SK-N-SH treated with all-trans-retinoic acid at 6 μM for 48 hours (cell line): ENCODE measurements at regions not wholly inside any gene's neighbourhood (a gene's known extent, or its start where the extent isn't known, plus 50 kb on each side); places are given as distances from the start of the nearest gene placed in this dataset.

Experiments
- ATAC-seq: fragments of 200-7000 bp; cut with Tn5 transposase; 3 replicates; pipeline ENCODE4 v1.9.1; 2020; ENCODE audit warnings: mild to moderate bottlenecking, moderate library complexity
- ARNTL ChIP-seq: fragments of 450-650 bp; formaldehyde crosslinking; IDR thresholded peaks from 2 replicates; pipeline ENCODE4 v1.5.0; 2020; ENCODE audit warnings: low read depth, mild to moderate bottlenecking, moderate library complexity, borderline replicate concordance
- BACH2 ChIP-seq: fragments of 250-450 bp; sonication (Bioruptor Pico); IDR thresholded peaks from 2 replicates; pipeline ENCODE4 v1.9.0; 2021; ENCODE audit warnings: mild to moderate bottlenecking, borderline replicate concordance
- CSDC2 ChIP-seq: fragments of 250-450 bp; sonication (Bioruptor Pico); IDR thresholded peaks from 2 replicates; pipeline ENCODE4 v1.5.0; 2020; ENCODE audit warnings: mild to moderate bottlenecking, moderate library complexity
- CSRNP3 ChIP-seq: fragments of 250-450 bp; sonication (Bioruptor Pico); IDR thresholded peaks from 2 replicates; pipeline ENCODE4 v1.5.1; 2021; ENCODE audit warnings: mild to moderate bottlenecking, moderate library complexity
- ESRRG ChIP-seq: fragments of 250-450 bp; sonication (Bioruptor Pico); IDR thresholded peaks from 2 replicates; pipeline ENCODE4 v1.6.1; 2021; ENCODE audit warnings: mild to moderate bottlenecking
- ISL1 ChIP-seq: fragments of 250-450 bp; sonication (Bioruptor Pico); IDR thresholded peaks from 2 replicates; pipeline ENCODE4 v2.1.2; 2022; ENCODE audit warnings: mild to moderate bottlenecking, moderate library complexity
- OSR1 ChIP-seq: fragments of 250-450 bp; sonication (Bioruptor Pico); IDR thresholded peaks from 2 replicates; pipeline ENCODE4 v1.8.0; 2022; ENCODE audit warnings: moderate library complexity, mild to moderate bottlenecking, inconsistent platforms
- PATZ1 ChIP-seq: fragments of 250-450 bp; sonication (Bioruptor Pico); IDR thresholded peaks from 2 replicates; pipeline ENCODE4 v1.8.0; 2020; ENCODE audit warnings: mild to moderate bottlenecking, moderate library complexity, borderline replicate concordance
- POU6F1 ChIP-seq: fragments of 250-450 bp; sonication (Bioruptor Pico); IDR thresholded peaks from 2 replicates; pipeline ENCODE4 v1.8.0; 2021; ENCODE audit warnings: low read depth, mild to moderate bottlenecking, moderate library complexity, borderline replicate concordance
- PPARA ChIP-seq: fragments of 250-450 bp; sonication (Bioruptor Pico); IDR thresholded peaks from 2 replicates; pipeline ENCODE4 v1.5.0; 2020; ENCODE audit warnings: mild to moderate bottlenecking, borderline replicate concordance
- SNAI2 ChIP-seq: fragments of 250-450 bp; sonication (Bioruptor Pico); IDR thresholded peaks from 2 replicates; pipeline ENCODE4 v1.5.0; 2020; ENCODE audit warnings: mild to moderate bottlenecking, moderate library complexity
- TOX ChIP-seq: fragments of 250-450 bp; sonication (Bioruptor Pico); IDR thresholded peaks from 2 replicates; pipeline ENCODE4 v1.8.0; 2021; ENCODE audit warnings: mild to moderate bottlenecking, moderate library complexity, borderline replicate concordance
- TSHZ2 ChIP-seq: fragments of 250-450 bp; sonication (Bioruptor Pico); IDR thresholded peaks from 2 replicates; pipeline ENCODE4 v1.5.0; 2020; ENCODE audit warnings: mild to moderate bottlenecking, moderate library complexity
- ZC3H10 ChIP-seq: fragments of 250-450 bp; sonication (Bioruptor Pico); IDR thresholded peaks from 2 replicates; pipeline ENCODE4 v1.5.1; 2021; ENCODE audit warnings: mild to moderate bottlenecking, moderate library complexity
- ZFP3 ChIP-seq: fragments of 250-450 bp; sonication (Bioruptor Pico); IDR thresholded peaks from 2 replicates; pipeline ENCODE4 v1.5.0; 2020; ENCODE audit warnings: mild to moderate bottlenecking, moderate library complexity
- ZFP30 ChIP-seq: fragments of 450-650 bp; formaldehyde crosslinking; IDR thresholded peaks from 2 replicates; pipeline ENCODE4 v1.5.0; 2022; ENCODE audit warnings: mild to moderate bottlenecking, moderate library complexity
- ZNF565 ChIP-seq: fragments of 450-650 bp; formaldehyde crosslinking; conservative IDR thresholded peaks from 2 replicates; pipeline ENCODE4 v1.5.0; 2020; ENCODE audit warnings: low read depth, mild to moderate bottlenecking, moderate library complexity
- ZNF70 ChIP-seq: fragments of 450-650 bp; formaldehyde crosslinking; IDR thresholded peaks from 2 replicates; pipeline ENCODE4 v1.5.0; 2020; ENCODE audit warnings: mild to moderate bottlenecking, moderate library complexity
- ZNF8 ChIP-seq: fragments of 450-650 bp; formaldehyde crosslinking; IDR thresholded peaks from 2 replicates; pipeline ENCODE4 v1.5.0; 2020; ENCODE audit warnings: mild to moderate bottlenecking, moderate library complexity
- TF ChIP-seq, protein P1 (sequence below): fragments of 250-450 bp; sonication (Bioruptor Pico); IDR thresholded peaks from 2 replicates; pipeline ENCODE4 v1.5.1; 2020; ENCODE audit warnings: low read depth, mild to moderate bottlenecking, moderate library complexity

GRCh38 chr2:41924709-41925408, 123.0 kb upstream of the PKDCC start:
- no peak for ATAC-seq
- TF ChIP-seq SNAI2 (CRISPR knock-in tag): no peak
- no peak for TF ChIP-seq ZNF70 (CRISPR knock-in tag)
- no peak for TF ChIP-seq CSRNP3 (CRISPR knock-in tag)
- no peak for TF ChIP-seq ARNTL (CRISPR knock-in tag)
- TF ChIP-seq ZC3H10 (CRISPR knock-in tag): no peak
- TF ChIP-seq TSHZ2 (CRISPR knock-in tag): no peak
- no peak for TF ChIP-seq TOX
- TF ChIP-seq BACH2: no peak

- TF ChIP-seq CSDC2 (CRISPR knock-in tag) (no peak), ZFP3 (CRISPR knock-in tag) (no peak), OSR1 (CRISPR knock-in tag) (no peak), ZFP30 (CRISPR knock-in tag) (no peak), ESRRG (no peak), BACH2 (no peak), ARNTL (CRISPR knock-in tag) (no peak), ZNF8 (CRISPR knock-in tag) (no peak), PPARA (CRISPR knock-in tag) (no peak)
- ATAC-seq: no peak
Measured at GRCh38 chr2:41925712-41926111, 122.1 kb upstream of the PKDCC start.

- ATAC-seq: no peak
- TF ChIP-seq BACH2 (no peak), PATZ1 (CRISPR knock-in tag) (no peak), POU6F1 (CRISPR knock-in tag) (no peak), CSRNP3 (CRISPR knock-in tag) (no peak), ISL1 (no peak), ZFP30 (CRISPR knock-in tag) (no peak), ARNTL (CRISPR knock-in tag) (no peak), ZC3H10 (CRISPR knock-in tag) (no peak), OSR1 (CRISPR knock-in tag) (no peak), ESRRG (no peak), ZNF8 (CRISPR knock-in tag) (no peak), PPARA (CRISPR knock-in tag) (no peak), TSHZ2 (CRISPR knock-in tag) (no peak), CSDC2 (CRISPR knock-in tag) (no peak), TOX (no peak), SNAI2 (CRISPR knock-in tag) (no peak), ZNF565 (CRISPR knock-in tag) (no peak)
- TF ChIP-seq, protein P1, sequence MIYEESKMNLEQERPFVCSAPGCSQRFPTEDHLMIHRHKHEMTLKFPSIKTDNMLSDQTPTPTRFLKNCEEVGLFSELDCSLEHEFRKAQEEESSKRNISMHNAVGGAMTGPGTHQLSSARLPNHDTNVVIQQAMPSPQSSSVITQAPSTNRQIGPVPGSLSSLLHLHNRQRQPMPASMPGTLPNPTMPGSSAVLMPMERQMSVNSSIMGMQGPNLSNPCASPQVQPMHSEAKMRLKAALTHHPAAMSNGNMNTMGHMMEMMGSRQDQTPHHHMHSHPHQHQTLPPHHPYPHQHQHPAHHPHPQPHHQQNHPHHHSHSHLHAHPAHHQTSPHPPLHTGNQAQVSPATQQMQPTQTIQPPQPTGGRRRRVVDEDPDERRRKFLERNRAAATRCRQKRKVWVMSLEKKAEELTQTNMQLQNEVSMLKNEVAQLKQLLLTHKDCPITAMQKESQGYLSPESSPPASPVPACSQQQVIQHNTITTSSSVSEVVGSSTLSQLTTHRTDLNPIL (CRISPR knock-in tag): no peak
Measured at GRCh38 chr2:41926614-41927580, 120.9 kb upstream of the PKDCC start.
